Testis (tissue), 2 donors: ENCODE measurements at regions not wholly inside any gene's neighbourhood (a gene's known extent, or its start where the extent isn't known, plus 50 kb on each side); places are given as distances from the start of the nearest gene placed in this dataset.
"Not testable (repeated sequence)": the region's sequence is repeated elsewhere in the genome, so short reads cannot be mapped to it uniquely, and the experiment has no call there.

ENCODE experiments used
- CTCF ChIP-seq, 3 experiments: fragments of 450-650 bp in 2 of 3; fragments of 200-600 bp in 1 of 3; sonication (generic) in 1 of 3; IDR thresholded peaks; one replicate each; pipeline ENCODE4 v1.5.1; 2016 to 2019; ENCODE audit warnings: antibody characterized with exemption in 3 of 3, mild to moderate bottlenecking in 2 of 3, moderate library complexity in 1 of 3
- POLR2A ChIP-seq: fragments of 450-650 bp; IDR thresholded peaks from one replicate; pipeline ENCODE4 v1.6.1; 2017; ENCODE audit warnings: antibody characterized with exemption, mild to moderate bottlenecking, moderate library complexity

- not testable (repeated sequence) for TF ChIP-seq POLR2A; CTCF (IDR thresholded peaks at IDR 0.05)
Measured at GRCh38 chr3:22416838-22417446, 665.9 kb upstream of the ZNF385D start.
